NCI-H524 treated with DMSO at 0.1 percent for 48 hours (cell line): ENCODE measurements at regions not wholly inside any gene's neighbourhood (a gene's known extent, or its start where the extent isn't known, plus 50 kb on each side); places are given as distances from the start of the nearest gene placed in this dataset.

Experiments
- DNase-seq: peaks from one replicate; lab custom pipeline; 2025; lab: John Stamatoyannopoulos, UW

- no peak for DNase-seq
Observed at GRCh38 chr1:5338466-5338865, 653.8 kb downstream of the NPHP4 start.

- DNase-seq, result no peak
Observed at GRCh38 chr1:5333291-5333690, 658.9 kb downstream of the NPHP4 start.

GRCh38 chr1:5331101-5331500 is 661.1 kb downstream of the NPHP4 start:
- DNase-seq, result no peak

GRCh38 chr1:5329068-5329739 is 663.0 kb downstream of the NPHP4 start:
- no peak for DNase-seq

GRCh38 chr1:5324883-5325282 is 667.3 kb downstream of the NPHP4 start:
- no peak for DNase-seq

GRCh38 chr1:5318143-5318816 is 663.9 kb downstream of the AJAP1 start:
- no peak for DNase-seq

- DNase-seq, result no peak
Observed at GRCh38 chr1:5317391-5317790, 663.0 kb downstream of the AJAP1 start.

- DNase-seq, result no peak
Observed at GRCh38 chr1:5312862-5313261, 658.5 kb downstream of the AJAP1 start.

- DNase-seq, result no peak
Observed at GRCh38 chr1:5312293-5312674, 657.9 kb downstream of the AJAP1 start.

GRCh38 chr1:5311634-5312292 is 657.4 kb downstream of the AJAP1 start:
- no peak for DNase-seq

- DNase-seq, result no peak
Observed at GRCh38 chr1:5311147-5311546, 656.7 kb downstream of the AJAP1 start.

- DNase-seq, result no peak
Observed at GRCh38 chr1:5308249-5308648, 653.8 kb downstream of the AJAP1 start.

GRCh38 chr1:5304702-5305101 is 650.3 kb downstream of the AJAP1 start:
- no peak for DNase-seq

GRCh38 chr1:5298376-5298775 is 644.0 kb downstream of the AJAP1 start:
- DNase-seq, result no peak

GRCh38 chr1:5297886-5298239 is 643.5 kb downstream of the AJAP1 start:
- DNase-seq, result no peak

GRCh38 chr1:5297180-5297885 is 642.9 kb downstream of the AJAP1 start:
- DNase-seq, result no peak

- DNase-seq, result no peak
Observed at GRCh38 chr1:5296557-5297179, 642.3 kb downstream of the AJAP1 start.

GRCh38 chr1:5296095-5296494 is 641.7 kb downstream of the AJAP1 start:
- DNase-seq, result no peak

- no peak for DNase-seq
Observed at GRCh38 chr1:5291889-5292288, 637.5 kb downstream of the AJAP1 start.

GRCh38 chr1:5287178-5288150 is 633.1 kb downstream of the AJAP1 start:
- DNase-seq, result no peak

GRCh38 chr1:5286244-5286643 is 631.8 kb downstream of the AJAP1 start:
- DNase-seq, result no peak
